ENCODE measurements at regions not wholly inside any gene's neighbourhood (a gene's known extent, or its start where the extent isn't known, plus 50 kb on each side); places are given as distances from the start of the nearest gene placed in this dataset.

DNA sequence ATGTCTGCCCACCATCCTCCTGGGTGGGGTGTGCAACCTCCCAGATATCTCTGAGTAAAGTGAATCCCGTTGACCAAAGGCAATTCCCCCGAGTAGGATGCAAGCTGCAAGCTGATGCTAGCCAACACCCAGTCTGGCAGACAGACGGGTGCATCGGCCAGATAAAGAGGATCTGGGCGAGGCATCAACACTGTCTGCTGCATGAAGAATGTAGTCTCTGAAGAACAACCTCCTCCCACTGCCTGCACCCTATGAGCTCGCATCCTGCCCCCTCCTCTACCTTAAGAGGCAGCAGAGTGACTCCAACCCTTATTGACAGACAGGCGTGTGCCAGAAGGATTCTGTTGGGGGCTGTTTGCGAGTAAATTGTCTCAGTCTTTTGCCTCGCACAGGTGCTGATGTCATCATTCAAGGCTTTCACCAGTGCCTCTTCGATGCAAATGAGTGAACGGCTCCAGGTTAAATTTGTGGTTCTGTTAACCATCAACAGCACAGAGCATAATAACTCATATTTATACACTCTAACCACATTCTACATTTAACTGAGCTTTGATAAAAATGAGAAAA lies 546.9 kb downstream of the BCOR start:
- TF ChIP-seq, protein P1, sequence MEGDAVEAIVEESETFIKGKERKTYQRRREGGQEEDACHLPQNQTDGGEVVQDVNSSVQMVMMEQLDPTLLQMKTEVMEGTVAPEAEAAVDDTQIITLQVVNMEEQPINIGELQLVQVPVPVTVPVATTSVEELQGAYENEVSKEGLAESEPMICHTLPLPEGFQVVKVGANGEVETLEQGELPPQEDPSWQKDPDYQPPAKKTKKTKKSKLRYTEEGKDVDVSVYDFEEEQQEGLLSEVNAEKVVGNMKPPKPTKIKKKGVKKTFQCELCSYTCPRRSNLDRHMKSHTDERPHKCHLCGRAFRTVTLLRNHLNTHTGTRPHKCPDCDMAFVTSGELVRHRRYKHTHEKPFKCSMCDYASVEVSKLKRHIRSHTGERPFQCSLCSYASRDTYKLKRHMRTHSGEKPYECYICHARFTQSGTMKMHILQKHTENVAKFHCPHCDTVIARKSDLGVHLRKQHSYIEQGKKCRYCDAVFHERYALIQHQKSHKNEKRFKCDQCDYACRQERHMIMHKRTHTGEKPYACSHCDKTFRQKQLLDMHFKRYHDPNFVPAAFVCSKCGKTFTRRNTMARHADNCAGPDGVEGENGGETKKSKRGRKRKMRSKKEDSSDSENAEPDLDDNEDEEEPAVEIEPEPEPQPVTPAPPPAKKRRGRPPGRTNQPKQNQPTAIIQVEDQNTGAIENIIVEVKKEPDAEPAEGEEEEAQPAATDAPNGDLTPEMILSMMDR (IDR thresholded peaks at IDR 0.05), result no peak
- no peak for TF ChIP-seq EP300 (IDR thresholded peaks at IDR 0.05; ENCODE audit: low read depth)

All from transverse colon (tissue), 3 donors.